ENCODE measurements at regions not wholly inside any gene's neighbourhood (a gene's known extent, or its start where the extent isn't known, plus 50 kb on each side); places are given as distances from the start of the nearest gene placed in this dataset.

- Histone ChIP-seq H3F3A (ENCODE audit: insufficient read depth, low read length) (no peaks in the 10 kb centered on the region), H3K79me2 (ENCODE audit: insufficient read depth, low read length) (no peaks in the 10 kb centered on the region)
Observed at GRCh38 chr12:67586951-67587350, 61.6 kb upstream of the DYRK2 start.

GRCh38 chr12:67589078-67589477 is 59.5 kb upstream of the DYRK2 start:
- Histone ChIP-seq H3K79me2 (ENCODE audit: insufficient read depth, low read length) (no peaks in the 10 kb centered on the region), H3K9me3 (ENCODE audit: low read length) (no peaks in the 10 kb centered on the region), H3K4me3 (ENCODE audit: low read depth, low read length, poor library complexity, severe bottlenecking) (no peak overlapping the region), H3K9me2 (ENCODE audit: low read depth, low read length) (no peaks in the 10 kb centered on the region), H3K27ac (ENCODE audit: low read depth, low read length, poor library complexity, severe bottlenecking) (no peak overlapping the region), H3K9ac (ENCODE audit: low read length) (no peak overlapping the region), H3F3A (ENCODE audit: insufficient read depth, low read length) (no peaks in the 10 kb centered on the region), H2AFZ (ENCODE audit: low read length) (no peak overlapping the region), H4K20me1 (ENCODE audit: insufficient read depth, low read length) (no peaks in the 10 kb centered on the region), H3K4me2 (ENCODE audit: low read length) (no peak overlapping the region), H3K4me1 (ENCODE audit: insufficient read depth, low read length, severe bottlenecking) (no peaks in the 10 kb centered on the region), H3K27me3 (ENCODE audit: insufficient read depth, low read length) (no peaks in the 10 kb centered on the region), H3K36me3 (ENCODE audit: insufficient read depth, low read length) (no peaks in the 10 kb centered on the region)
- TF ChIP-seq EZH2 (IDR thresholded peaks at IDR 0.05; ENCODE audit: borderline replicate concordance, low read length), result no peak
- no peak for TF ChIP-seq CTCF (IDR thresholded peaks at IDR 0.05; ENCODE audit: low read length)

More at GRCh38 chr12:67586951-67587350, 61.6 kb upstream of the DYRK2 start:
- Histone ChIP-seq H2AFZ (ENCODE audit: low read length) (no peak overlapping the region), H3K9ac (ENCODE audit: low read length) (no peak overlapping the region), H3K4me2 (ENCODE audit: low read length) (no peak overlapping the region), H4K20me1 (ENCODE audit: insufficient read depth, low read length) (no peaks in the 10 kb centered on the region), H3K4me3 (ENCODE audit: low read depth, low read length, poor library complexity, severe bottlenecking) (no peak overlapping the region), H3K36me3 (ENCODE audit: insufficient read depth, low read length) (no peaks in the 10 kb centered on the region), H3K27me3 (ENCODE audit: insufficient read depth, low read length) (no peaks in the 10 kb centered on the region), H3K27ac (ENCODE audit: low read depth, low read length, poor library complexity, severe bottlenecking) (no peak overlapping the region), H3K4me1 (ENCODE audit: insufficient read depth, low read length, severe bottlenecking) (no peaks in the 10 kb centered on the region), H3K9me2 (ENCODE audit: low read depth, low read length) (no peaks in the 10 kb centered on the region), H3K9me3 (ENCODE audit: low read length) (no peaks in the 10 kb centered on the region)
- no peak for TF ChIP-seq CTCF (IDR thresholded peaks at IDR 0.05; ENCODE audit: low read length)
- no peak for TF ChIP-seq EZH2 (IDR thresholded peaks at IDR 0.05; ENCODE audit: borderline replicate concordance, low read length)

- TF ChIP-seq EZH2 (IDR thresholded peaks at IDR 0.05; ENCODE audit: borderline replicate concordance, low read length), result no peak
Observed at GRCh38 chr12:67590149-67590790, 58.3 kb upstream of the DYRK2 start.

More at GRCh38 chr12:67590149-67590790, 58.3 kb upstream of the DYRK2 start:
- H3K27me3 ChIP-seq (ENCODE audit: insufficient read depth, low read length), result no peaks in the 10 kb centered on the region
- H3F3A ChIP-seq (ENCODE audit: insufficient read depth, low read length), result no peaks in the 10 kb centered on the region
- no peaks in the 10 kb centered on the region for H3K4me1 ChIP-seq (ENCODE audit: insufficient read depth, low read length, severe bottlenecking)
- no peak overlapping the region for H3K4me2 ChIP-seq (ENCODE audit: low read length)
- no peaks in the 10 kb centered on the region for H3K9me2 ChIP-seq (ENCODE audit: low read depth, low read length)
- H3K79me2 ChIP-seq (ENCODE audit: insufficient read depth, low read length), result no peaks in the 10 kb centered on the region
- H2AFZ ChIP-seq (ENCODE audit: low read length), result no peak overlapping the region
- H3K9me3 ChIP-seq (ENCODE audit: low read length), result no peaks in the 10 kb centered on the region
- no peak overlapping the region for H3K27ac ChIP-seq (ENCODE audit: low read depth, low read length, poor library complexity, severe bottlenecking)
- no peaks in the 10 kb centered on the region for H4K20me1 ChIP-seq (ENCODE audit: insufficient read depth, low read length)
- H3K36me3 ChIP-seq (ENCODE audit: insufficient read depth, low read length), result no peaks in the 10 kb centered on the region
- no peak overlapping the region for H3K9ac ChIP-seq (ENCODE audit: low read length)
- H3K4me3 ChIP-seq (ENCODE audit: low read depth, low read length, poor library complexity, severe bottlenecking), result no peak overlapping the region
